DND-41 (cell line): ENCODE measurements at regions not wholly inside any gene's neighbourhood (a gene's known extent, or its start where the extent isn't known, plus 50 kb on each side); places are given as distances from the start of the nearest gene placed in this dataset.

Experiments
- ATAC-seq: fragments of 200-7000 bp; cut with Tn5 transposase; 3 replicates; pipeline ENCODE4 v1.9.1; 2021; ENCODE audit warnings: low read depth; ENCODE audit not compliant: insufficient read depth
- DNase-seq: peaks from one replicate; pipeline ENCODE4 v3.0.0-alpha.2; 2020
- H2AFZ ChIP-seq: 2 replicates; pipeline ENCODE4 v1.6.0; 2012; ENCODE audit warnings: low read depth, low read length
- H3K27ac ChIP-seq: 2 replicates; pipeline ENCODE4 v1.5.1; 2012; ENCODE audit warnings: low read length, inconsistent platforms
- H3K27me3 ChIP-seq: fragments of 200-600 bp; sonication (generic); 2 replicates; pipeline ENCODE4 v1.6.0; 2012; ENCODE audit warnings: low read length, mild to moderate bottlenecking, inconsistent platforms; ENCODE audit not compliant: insufficient read depth, poor library complexity
- H3K36me3 ChIP-seq: 2 replicates; pipeline ENCODE4 v1.5.1; 2012; ENCODE audit warnings: low read length, inconsistent platforms; ENCODE audit not compliant: insufficient read depth
- H3K4me1 ChIP-seq: 2 replicates; pipeline ENCODE4 v1.5.1; 2012; ENCODE audit warnings: mild to moderate bottlenecking, low read length; ENCODE audit not compliant: insufficient read depth
- H3K4me2 ChIP-seq: 2 replicates; pipeline ENCODE4 v1.6.0; 2012; ENCODE audit warnings: mild to moderate bottlenecking, moderate library complexity, low read length, inconsistent platforms; ENCODE audit not compliant: insufficient read depth
- H3K4me3 ChIP-seq, 2 experiments: fragments of 200-600 bp in 1 of 2; shearing (Covaris generic) in 1 of 2; 2 replicates each; pipeline ENCODE4 v1.5.1; 2012 to 2016; ENCODE audit warnings: inconsistent platforms in 2 of 2, low read length in 2 of 2, mild to moderate bottlenecking in 2 of 2, low read depth in 1 of 2, moderate library complexity in 1 of 2
- H3K79me2 ChIP-seq: 2 replicates; pipeline ENCODE4 v1.6.0; 2012; ENCODE audit warnings: low read length, inconsistent platforms; ENCODE audit not compliant: insufficient read depth
- H3K9ac ChIP-seq: 2 replicates; pipeline ENCODE4 v1.6.0; 2012; ENCODE audit warnings: low read depth, mild to moderate bottlenecking, inconsistent platforms, low read length, moderate library complexity
- H3K9me3 ChIP-seq: 2 replicates; pipeline ENCODE4 v1.5.1; 2012; ENCODE audit warnings: low read length, moderate library complexity, mild to moderate bottlenecking, inconsistent platforms; ENCODE audit not compliant: insufficient read depth, severe bottlenecking
- H4K20me1 ChIP-seq: 2 replicates; pipeline ENCODE4 v1.6.0; 2012; ENCODE audit warnings: low read length; ENCODE audit not compliant: insufficient read depth
- EZH2 ChIP-seq: IDR thresholded peaks from 3 replicates; pipeline ENCODE4 v1.6.1; 2012; ENCODE audit warnings: borderline replicate concordance, low read depth, mild to moderate bottlenecking, moderate library complexity, low read length, inconsistent platforms; ENCODE audit not compliant: severe bottlenecking
- TF ChIP-seq, protein P1 (sequence below): IDR thresholded peaks from 2 replicates; pipeline ENCODE4 v1.5.1; 2012; ENCODE audit warnings: borderline replicate concordance, low read length, moderate library complexity, mild to moderate bottlenecking; ENCODE audit not compliant: poor library complexity, severe bottlenecking; ENCODE audit errors: extremely low read depth

DNA sequence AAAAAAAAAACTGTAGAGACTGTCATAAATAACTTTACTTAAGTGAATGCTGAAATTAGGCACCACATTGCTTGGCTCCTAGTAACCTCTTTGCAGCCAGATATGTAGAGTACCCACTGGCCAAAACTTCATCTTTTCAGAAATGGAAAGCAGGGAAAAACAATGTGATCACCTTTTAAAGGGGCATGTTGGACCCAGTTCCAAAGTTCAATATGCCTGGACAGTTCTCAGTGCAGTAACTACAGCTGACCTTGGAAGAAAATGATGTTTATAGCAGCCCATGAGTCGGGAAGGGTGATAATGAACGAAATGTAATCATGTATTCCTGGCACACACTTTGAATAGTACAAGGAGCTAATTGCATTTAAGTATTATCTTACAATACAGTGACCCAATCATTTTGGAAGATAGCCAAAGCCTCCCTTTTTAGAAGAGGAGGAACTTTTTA, 93.6 kb upstream of the TAB2 start:
- Histone ChIP-seq H3K36me3 (no peaks in the 10 kb centered on the region), H3K27me3 (no peaks in the 10 kb centered on the region), H4K20me1 (no peaks in the 10 kb centered on the region), H3K79me2 (no peaks in the 10 kb centered on the region), H2AFZ (no peak overlapping the region), H3K9me3 (no peaks in the 10 kb centered on the region), H3K4me2 (no peak overlapping the region), H3K9ac (no peak overlapping the region), H3K4me3 (no peak overlapping the region), H3K27ac (no peak overlapping the region), H3K4me1 (no peaks in the 10 kb centered on the region)
- TF ChIP-seq, protein P1, sequence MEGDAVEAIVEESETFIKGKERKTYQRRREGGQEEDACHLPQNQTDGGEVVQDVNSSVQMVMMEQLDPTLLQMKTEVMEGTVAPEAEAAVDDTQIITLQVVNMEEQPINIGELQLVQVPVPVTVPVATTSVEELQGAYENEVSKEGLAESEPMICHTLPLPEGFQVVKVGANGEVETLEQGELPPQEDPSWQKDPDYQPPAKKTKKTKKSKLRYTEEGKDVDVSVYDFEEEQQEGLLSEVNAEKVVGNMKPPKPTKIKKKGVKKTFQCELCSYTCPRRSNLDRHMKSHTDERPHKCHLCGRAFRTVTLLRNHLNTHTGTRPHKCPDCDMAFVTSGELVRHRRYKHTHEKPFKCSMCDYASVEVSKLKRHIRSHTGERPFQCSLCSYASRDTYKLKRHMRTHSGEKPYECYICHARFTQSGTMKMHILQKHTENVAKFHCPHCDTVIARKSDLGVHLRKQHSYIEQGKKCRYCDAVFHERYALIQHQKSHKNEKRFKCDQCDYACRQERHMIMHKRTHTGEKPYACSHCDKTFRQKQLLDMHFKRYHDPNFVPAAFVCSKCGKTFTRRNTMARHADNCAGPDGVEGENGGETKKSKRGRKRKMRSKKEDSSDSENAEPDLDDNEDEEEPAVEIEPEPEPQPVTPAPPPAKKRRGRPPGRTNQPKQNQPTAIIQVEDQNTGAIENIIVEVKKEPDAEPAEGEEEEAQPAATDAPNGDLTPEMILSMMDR, result no peak
- TF ChIP-seq EZH2, result no peak
- DNase-seq, result no peak
- no peak for ATAC-seq

DNA sequence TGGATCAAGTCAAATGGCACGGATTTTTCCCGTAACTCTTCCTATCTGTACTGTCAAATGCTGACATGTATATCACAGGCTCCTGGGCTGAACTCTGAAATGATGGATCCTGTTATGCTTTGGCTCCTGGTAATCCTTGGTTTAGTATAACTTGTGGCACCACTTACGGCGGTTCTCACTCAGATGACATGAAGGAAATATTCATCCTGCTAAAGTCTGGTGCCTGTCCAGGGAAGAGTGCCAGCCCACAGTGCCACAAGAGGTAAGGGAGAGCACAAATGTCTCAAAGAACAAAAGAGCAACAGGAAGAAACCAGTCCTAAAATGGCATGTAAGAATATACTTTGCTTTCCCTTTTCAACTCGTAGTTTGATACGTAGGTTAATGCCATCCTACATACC, 93.1 kb upstream of the TAB2 start:
- TF ChIP-seq, protein P1, result no peak
- TF ChIP-seq EZH2, result no peak

DNA sequence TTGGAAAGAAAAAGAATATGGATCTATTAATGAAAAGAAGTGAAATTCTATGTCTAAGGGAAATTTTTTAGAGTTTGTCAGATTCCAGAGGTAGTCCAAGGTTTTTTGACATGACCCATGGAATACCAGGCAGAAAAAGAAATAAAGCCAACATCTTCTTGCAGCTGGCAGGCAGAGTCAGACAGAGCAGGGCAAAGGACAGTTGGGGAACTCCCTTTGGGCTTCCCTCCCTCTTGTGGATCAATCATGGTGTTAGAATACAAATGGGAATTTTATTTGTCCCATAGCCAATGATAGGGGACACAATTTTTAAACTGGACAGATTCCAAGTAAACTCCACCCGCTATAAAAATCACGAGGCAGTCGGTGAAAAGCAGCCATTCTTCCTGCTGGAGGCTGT, 92.1 kb upstream of the TAB2 start:
- Histone ChIP-seq H3K4me1 (no peaks in the 10 kb centered on the region), H3K36me3 (no peaks in the 10 kb centered on the region), H3K9ac (no peak overlapping the region), H3K79me2 (no peaks in the 10 kb centered on the region), H3K4me3 (no peak overlapping the region), H3K27me3 (no peaks in the 10 kb centered on the region), H2AFZ (no peak overlapping the region), H3K9me3 (no peaks in the 10 kb centered on the region), H4K20me1 (no peaks in the 10 kb centered on the region), H3K27ac (no peak overlapping the region), H3K4me2 (no peak overlapping the region)
- DNase-seq, result no peak
- TF ChIP-seq EZH2, result no peak
- TF ChIP-seq, protein P1, result no peak
- ATAC-seq, result no peak

More for the DNA sequence above, 93.1 kb upstream of the TAB2 start:
- Histone ChIP-seq H3K9me3 (no peaks in the 10 kb centered on the region), H3K36me3 (no peaks in the 10 kb centered on the region), H3K4me1 (no peaks in the 10 kb centered on the region), H3K4me2 (no peak overlapping the region), H3K27ac (no peak overlapping the region), H3K9ac (no peak overlapping the region), H3K79me2 (no peaks in the 10 kb centered on the region), H2AFZ (no peak overlapping the region), H4K20me1 (no peaks in the 10 kb centered on the region), H3K27me3 (no peaks in the 10 kb centered on the region), H3K4me3 (no peak overlapping the region)
- ATAC-seq (no peak), DNase-seq (no peak)

DNA sequence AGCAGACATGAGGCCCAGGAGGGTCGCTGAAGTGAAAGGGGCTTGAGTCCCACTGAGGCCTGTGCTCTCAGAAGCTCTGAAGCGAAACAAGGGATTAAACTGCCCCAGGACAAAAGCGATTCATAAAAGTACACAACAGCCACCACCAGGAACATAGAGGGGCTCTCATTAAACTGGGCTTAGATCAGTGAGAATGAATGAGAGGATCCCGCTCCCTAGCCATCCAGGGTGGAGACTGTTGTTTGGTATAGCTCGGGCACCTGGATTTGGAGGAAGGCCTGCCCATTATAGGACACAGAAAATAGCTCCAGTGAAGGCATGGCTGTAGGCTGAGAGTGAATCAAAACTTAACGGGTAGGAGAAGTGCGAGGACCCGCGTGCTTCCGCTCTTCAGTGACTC, 91.6 kb upstream of the TAB2 start:
- TF ChIP-seq, protein P1, result no peak
- no peak for TF ChIP-seq EZH2
- no peaks in the 10 kb centered on the region for H3K27me3 ChIP-seq
- H4K20me1 ChIP-seq, result no peaks in the 10 kb centered on the region
- no peaks in the 10 kb centered on the region for H3K79me2 ChIP-seq
- no peak overlapping the region for H2AFZ ChIP-seq
- no peak for DNase-seq
- H3K4me3 ChIP-seq, result no peak overlapping the region
- H3K36me3 ChIP-seq, result no peaks in the 10 kb centered on the region
- no peaks in the 10 kb centered on the region for H3K9me3 ChIP-seq
- no peak overlapping the region for H3K9ac ChIP-seq
- H3K4me2 ChIP-seq, result no peak overlapping the region
- no peak for ATAC-seq
- no peaks in the 10 kb centered on the region for H3K4me1 ChIP-seq
- H3K27ac ChIP-seq, result no peak overlapping the region
